LHCN-M2 (cell line): ENCODE measurements at regions not wholly inside any gene's neighbourhood (a gene's known extent, or its start where the extent isn't known, plus 50 kb on each side); places are given as distances from the start of the nearest gene placed in this dataset.

Source experiments
- DNase-seq: peaks from one replicate; pipeline ENCODE4 v3.0.0-alpha.2; 2012; ENCODE audit warnings: low read depth

- DNase-seq, result no peak
Measured at GRCh38 chr22:44557064-44557748, 59.2 kb upstream of the RTL6 start.

GRCh38 chr22:44555597-44555996 is 57.6 kb upstream of the RTL6 start:
- no peak for DNase-seq

GRCh38 chr22:44555046-44555445 is 57.0 kb upstream of the RTL6 start:
- DNase-seq, result no peak

GRCh38 chr22:44554411-44554810 is 56.4 kb upstream of the RTL6 start:
- no peak for DNase-seq

- DNase-seq, result peak; percentile 63
Measured at GRCh38 chr22:44550711-44551491, 52.9 kb upstream of the RTL6 start.

- no peak for DNase-seq
Measured at GRCh38 chr22:44549701-44550100, 51.7 kb upstream of the RTL6 start.

- no peak for DNase-seq
Measured at GRCh38 chr22:44548981-44549380, 50.9 kb upstream of the RTL6 start.
